ENCODE measurements at regions not wholly inside any gene's neighbourhood (a gene's known extent, or its start where the extent isn't known, plus 50 kb on each side); places are given as distances from the start of the nearest gene placed in this dataset.

GRCh38 chr6:123715006-123715863 lies 78.5 kb upstream of the TRDN start:
- no peaks in the 10 kb centered on the region for H3K27me3 Mint-ChIP-seq (ENCODE audit: low read depth)
- H3K36me3 Mint-ChIP-seq = no peaks in the 10 kb centered on the region
- H3K9me3 Mint-ChIP-seq = peaks cover 4% of the 10 kb centered on the region
- no peak overlapping the region for H3K27ac Mint-ChIP-seq
- DNase-seq (ENCODE audit: low spot score in 2 of 2, unreplicated experiment in 2 of 2) = no peak
- no peaks in the 10 kb centered on the region for H3K4me1 Mint-ChIP-seq
- TF ChIP-seq, protein P1, sequence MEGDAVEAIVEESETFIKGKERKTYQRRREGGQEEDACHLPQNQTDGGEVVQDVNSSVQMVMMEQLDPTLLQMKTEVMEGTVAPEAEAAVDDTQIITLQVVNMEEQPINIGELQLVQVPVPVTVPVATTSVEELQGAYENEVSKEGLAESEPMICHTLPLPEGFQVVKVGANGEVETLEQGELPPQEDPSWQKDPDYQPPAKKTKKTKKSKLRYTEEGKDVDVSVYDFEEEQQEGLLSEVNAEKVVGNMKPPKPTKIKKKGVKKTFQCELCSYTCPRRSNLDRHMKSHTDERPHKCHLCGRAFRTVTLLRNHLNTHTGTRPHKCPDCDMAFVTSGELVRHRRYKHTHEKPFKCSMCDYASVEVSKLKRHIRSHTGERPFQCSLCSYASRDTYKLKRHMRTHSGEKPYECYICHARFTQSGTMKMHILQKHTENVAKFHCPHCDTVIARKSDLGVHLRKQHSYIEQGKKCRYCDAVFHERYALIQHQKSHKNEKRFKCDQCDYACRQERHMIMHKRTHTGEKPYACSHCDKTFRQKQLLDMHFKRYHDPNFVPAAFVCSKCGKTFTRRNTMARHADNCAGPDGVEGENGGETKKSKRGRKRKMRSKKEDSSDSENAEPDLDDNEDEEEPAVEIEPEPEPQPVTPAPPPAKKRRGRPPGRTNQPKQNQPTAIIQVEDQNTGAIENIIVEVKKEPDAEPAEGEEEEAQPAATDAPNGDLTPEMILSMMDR (IDR thresholded peaks at IDR 0.05; ENCODE audit: unreplicated experiment) = peak; percentile 70
- no peak overlapping the region for H3K4me3 Mint-ChIP-seq

DNA sequence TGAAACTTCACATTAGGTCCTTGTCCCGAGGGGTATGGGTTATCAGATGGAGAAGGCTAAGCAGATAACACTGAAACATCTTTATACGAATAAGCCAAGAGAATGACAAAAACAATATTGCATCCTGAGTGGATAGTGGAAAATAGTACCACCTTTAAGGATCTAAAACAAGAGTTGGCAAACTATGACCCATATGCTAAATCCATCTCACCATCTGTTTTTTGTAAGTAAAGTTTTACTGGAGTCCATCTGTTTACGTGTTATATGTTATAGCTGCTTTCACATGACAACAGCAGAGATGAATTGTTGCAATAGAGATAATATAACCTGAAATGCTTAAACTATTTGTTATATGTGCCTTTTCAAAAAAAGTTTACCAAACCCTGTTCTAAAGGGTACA lies 76.1 kb upstream of the TRDN start:
- Mint-ChIP-seq H3K36me3 (no peaks in the 10 kb centered on the region), H3K27me3 (ENCODE audit: low read depth) (no peaks in the 10 kb centered on the region), H3K27ac (no peak overlapping the region), H3K4me1 (no peaks in the 10 kb centered on the region), H3K4me3 (no peak overlapping the region), H3K9me3 (no peaks in the 10 kb centered on the region)
- TF ChIP-seq, protein P1 (IDR thresholded peaks at IDR 0.05; ENCODE audit: unreplicated experiment) = no peak
- DNase-seq (ENCODE audit: low spot score in 2 of 2, unreplicated experiment in 2 of 2) = no peak

- TF ChIP-seq, protein P1 (IDR thresholded peaks at IDR 0.05; ENCODE audit: unreplicated experiment) = no peak
- H3K36me3 Mint-ChIP-seq = no peaks in the 10 kb centered on the region
Measured at GRCh38 chr6:123702943-123703342, 66.2 kb upstream of the TRDN start.

DNA sequence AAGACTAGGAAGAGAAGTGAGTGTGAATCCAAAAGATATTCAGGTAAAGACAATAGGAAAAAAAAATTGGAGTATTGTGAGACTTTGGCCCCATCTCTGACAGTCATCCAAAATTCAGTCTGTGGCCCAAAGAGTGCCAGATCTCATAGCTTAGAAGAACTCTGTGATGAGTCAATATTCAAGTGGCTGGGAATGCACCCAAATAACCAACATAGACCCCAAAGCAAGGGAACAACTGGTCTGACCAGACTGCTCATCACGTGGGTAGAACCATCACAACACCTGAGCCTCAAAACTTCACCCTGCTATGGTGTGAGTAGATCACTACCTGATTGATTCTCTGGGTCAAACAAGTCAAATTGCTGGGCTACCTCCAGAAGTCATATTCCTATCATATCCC lies 51.1 kb upstream of the TRDN start:
- Mint-ChIP-seq H3K9me3 (no peaks in the 10 kb centered on the region), H3K36me3 (no peaks in the 10 kb centered on the region), H3K27me3 (ENCODE audit: low read depth) (no peaks in the 10 kb centered on the region), H3K27ac (no peak overlapping the region), H3K4me3 (no peak overlapping the region), H3K4me1 (no peaks in the 10 kb centered on the region)
- TF ChIP-seq, protein P1 (IDR thresholded peaks at IDR 0.05; ENCODE audit: unreplicated experiment) = no peak
- DNase-seq (ENCODE audit: low spot score in 2 of 2, unreplicated experiment in 2 of 2) = no peak

More at GRCh38 chr6:123702943-123703342, 66.2 kb upstream of the TRDN start:
- Mint-ChIP-seq H3K9me3 (no peaks in the 10 kb centered on the region), H3K27ac (no peak overlapping the region), H3K27me3 (ENCODE audit: low read depth) (no peaks in the 10 kb centered on the region), H3K4me1 (no peaks in the 10 kb centered on the region), H3K4me3 (no peak overlapping the region)
- no peak for DNase-seq (ENCODE audit: low spot score in 2 of 2, unreplicated experiment in 2 of 2)
